HG02852 (cell line): ENCODE measurements at regions not wholly inside any gene's neighbourhood (a gene's known extent, or its start where the extent isn't known, plus 50 kb on each side); places are given as distances from the start of the nearest gene placed in this dataset.
A peak's percentile ranks its signal among the peaks of the same experiment; 100 is the strongest.
"Not testable (repeated sequence)": the region's sequence is repeated elsewhere in the genome, so short reads cannot be mapped to it uniquely, and the experiment has no call there.

Experiments
- ATAC-seq: cut with Tn5 transposase; IDR thresholded peaks from one replicate; pipeline ENCODE4 v1.9.1; 2021; ENCODE audit warnings: mild to moderate bottlenecking, moderate library complexity; ENCODE audit not compliant: unreplicated experiment

- ATAC-seq, result no peak
Observed at GRCh38 chr4:22573198-22573597, 57.3 kb upstream of the ADGRA3 start.

- no peak for ATAC-seq
Observed at GRCh38 chr4:22573641-22574040, 57.8 kb upstream of the ADGRA3 start.

GRCh38 chr4:22574424-22574823 is 58.6 kb upstream of the ADGRA3 start:
- no peak for ATAC-seq

GRCh38 chr4:22574880-22575279 is 59.0 kb upstream of the ADGRA3 start:
- no peak for ATAC-seq

- no peak for ATAC-seq
Observed at GRCh38 chr4:22587253-22587652, 71.4 kb upstream of the ADGRA3 start.

- no peak for ATAC-seq
Observed at GRCh38 chr4:22593933-22594332, 78.1 kb upstream of the ADGRA3 start.

- ATAC-seq, result peak; percentile 83
Observed at GRCh38 chr4:22595684-22596083, 79.8 kb upstream of the ADGRA3 start.

- no peak for ATAC-seq
Observed at GRCh38 chr4:22596409-22596808, 80.5 kb upstream of the ADGRA3 start.

GRCh38 chr4:22597471-22597870 is 81.6 kb upstream of the ADGRA3 start:
- ATAC-seq, result no peak

- ATAC-seq, result not testable (repeated sequence)
Observed at GRCh38 chr4:22598113-22599047, 82.5 kb upstream of the ADGRA3 start.

GRCh38 chr4:22599228-22599928 is 83.5 kb upstream of the ADGRA3 start:
- not testable (repeated sequence) for ATAC-seq

GRCh38 chr4:22599929-22600432 is 84.1 kb upstream of the ADGRA3 start:
- ATAC-seq, result not testable (repeated sequence)

GRCh38 chr4:22601638-22602037 is 85.8 kb upstream of the ADGRA3 start:
- not testable (repeated sequence) for ATAC-seq

- no peak for ATAC-seq
Observed at GRCh38 chr4:22607382-22607781, 85.4 kb upstream of the GBA3 start.

- not testable (repeated sequence) for ATAC-seq
Observed at GRCh38 chr4:22609951-22610525, 82.7 kb upstream of the GBA3 start.

GRCh38 chr4:22614114-22614513 is 78.6 kb upstream of the GBA3 start:
- ATAC-seq, result no peak

- ATAC-seq, result no peak
Observed at GRCh38 chr4:22616516-22616915, 76.2 kb upstream of the GBA3 start.

GRCh38 chr4:22620144-22620543 is 72.6 kb upstream of the GBA3 start:
- ATAC-seq, result not testable (repeated sequence)

- ATAC-seq, result not testable (repeated sequence)
Observed at GRCh38 chr4:22621970-22622369, 70.8 kb upstream of the GBA3 start.

GRCh38 chr4:22624002-22624401 is 68.7 kb upstream of the GBA3 start:
- ATAC-seq, result not testable (repeated sequence)

GRCh38 chr4:22625311-22625710 is 67.4 kb upstream of the GBA3 start:
- no peak for ATAC-seq
